HCT116 (cell line): ENCODE measurements at regions not wholly inside any gene's neighbourhood (a gene's known extent, or its start where the extent isn't known, plus 50 kb on each side); places are given as distances from the start of the nearest gene placed in this dataset.

Source experiments
- ATAC-seq: fragments of 200-7000 bp; cut with Tn5 transposase; 2 replicates; pipeline ENCODE4 v1.9.1; 2020; ENCODE audit warnings: mild to moderate bottlenecking, moderate library complexity
- BruUV-seq: library from RNA; stranded (reverse); fragments of 400-500 nt; replicated peaks from 2 replicates; lab custom pipeline; 2021; lab: Mats Ljungman, UMichigan
- CTCF ChIA-PET: fragments of 300-600 bp; sonication (Branson Sonifier 250); formaldehyde crosslinking; loops from one replicate; lab custom pipeline; 2021; ENCODE audit warnings: antibody characterized with exemption; lab: Charles Lee
- POLR2A ChIA-PET: fragments of 300-600, 350-600 bp; sonication (Branson Sonifier 250); formaldehyde crosslinking; loops from one replicate; lab custom pipeline; 2021; ENCODE audit warnings: antibody characterized with exemption; lab: Charles Lee
- RAD21 ChIA-PET, 2 experiments: fragments of 300-600 bp; sonication (Branson Sonifier 250); formaldehyde crosslinking; loops; one replicate each; lab custom pipeline; 2023; ENCODE audit warnings: low total read pairs in 2 of 2; ENCODE audit not compliant: uncharacterized antibody in 2 of 2, unreplicated experiment in 2 of 2, low non-redundant PET in 1 of 2; lab: Charles Lee
- DNase-seq: peaks from one replicate; pipeline ENCODE4 v3.0.0-alpha.2; 2010; ENCODE audit warnings: low read depth, low spot score
- H2AFZ ChIP-seq: fragments of 200-600 bp; shearing (Covaris generic), sonication (generic); 2 replicates; pipeline ENCODE4 v1.6.1; 2017; ENCODE audit warnings: low read depth, mixed run types, mixed read lengths, antibody characterized with exemption, low read length; ENCODE audit not compliant: poor library complexity, severe bottlenecking
- H3K27ac ChIP-seq: 2 replicates; pipeline ENCODE4 v1.5.1; 2012; ENCODE audit warnings: low read depth, low read length
- H3K27me3 ChIP-seq: fragments of 200-600 bp; sonication (generic); 2 replicates; pipeline ENCODE4 v1.6.1; 2016; ENCODE audit warnings: mixed run types, low read length, mixed read lengths; ENCODE audit not compliant: insufficient read depth
- H3K36me3 ChIP-seq, 2 experiments: fragments of 200-500 bp in 1 of 2; fragments of 200-600 bp in 1 of 2; sonication (Bioruptor generic) in 1 of 2; sonication (generic) in 1 of 2; 2 replicates each; pipeline versions ENCODE4 v1.5.1 to v1.6.1; 2014 to 2016; ENCODE audit warnings: low read length in 2 of 2, inconsistent platforms in 1 of 2, mixed read lengths in 1 of 2, mixed run types in 1 of 2; ENCODE audit not compliant: insufficient read depth in 2 of 2, control insufficient read depth in 1 of 2
- H3K4me1 ChIP-seq, 2 experiments: fragments of 200-600 bp in 1 of 2; sonication (generic) in 1 of 2; 2 replicates each; pipeline versions ENCODE4 v1.5.1 to v1.6.1; 2012 to 2017; ENCODE audit warnings: low read length in 2 of 2, inconsistent platforms in 1 of 2, mild to moderate bottlenecking in 1 of 2, mixed read lengths in 1 of 2, mixed run types in 1 of 2, moderate library complexity in 1 of 2; ENCODE audit not compliant: insufficient read depth in 2 of 2, control insufficient read depth in 1 of 2
- H3K4me2 ChIP-seq: fragments of 200-600 bp; sonication (generic); 2 replicates; pipeline ENCODE4 v1.6.1; 2017; ENCODE audit warnings: mixed run types, low read length, mixed read lengths
- H3K4me3 ChIP-seq, 2 experiments: fragments of 200-600 bp in 1 of 2; sonication (generic) in 1 of 2; replicated peaks in 1 of 2; 2 replicates each; pipeline ENCODE4 v1.5.1; 2011 to 2016; ENCODE audit warnings: low read length in 2 of 2, control low read depth in 1 of 2, low read depth in 1 of 2, mild to moderate bottlenecking in 1 of 2, mixed read lengths in 1 of 2, mixed run types in 1 of 2
- H3K79me2 ChIP-seq: fragments of 200-600 bp; sonication (generic); 2 replicates; pipeline ENCODE4 v1.6.1; 2017; ENCODE audit warnings: mild to moderate bottlenecking, mixed run types, low read length, moderate library complexity, mixed read lengths; ENCODE audit not compliant: insufficient read depth
- H3K9ac ChIP-seq: fragments of 200-600 bp; sonication (generic); 2 replicates; pipeline ENCODE4 v1.6.1; 2016; ENCODE audit warnings: low read length, mixed read lengths
- H3K9me2 ChIP-seq: fragments of 200-600 bp; sonication (generic), shearing (Covaris generic); 2 replicates; pipeline ENCODE4 v1.6.1; 2017; ENCODE audit warnings: mixed run types, mild to moderate bottlenecking, moderate library complexity; ENCODE audit not compliant: insufficient read depth
- H3K9me3 ChIP-seq, 2 experiments: fragments of 200-500 bp in 1 of 2; fragments of 200-600 bp in 1 of 2; sonication (Bioruptor generic) in 1 of 2; sonication (generic) in 1 of 2; 2 replicates each; pipeline ENCODE4 v1.6.1; 2014 to 2017; ENCODE audit warnings: low read length in 2 of 2, mixed read lengths in 2 of 2, inconsistent platforms in 1 of 2, low read depth in 1 of 2, mild to moderate bottlenecking in 1 of 2, mixed run types in 1 of 2, moderate library complexity in 1 of 2; ENCODE audit not compliant: control insufficient read depth in 1 of 2, insufficient read depth in 1 of 2
- H4K20me1 ChIP-seq: fragments of 200-600 bp; sonication (generic), shearing (Covaris generic); 2 replicates; pipeline ENCODE4 v1.6.1; 2017; ENCODE audit warnings: mixed run types, mild to moderate bottlenecking, moderate library complexity; ENCODE audit not compliant: insufficient read depth
- ATF3 ChIP-seq: IDR thresholded peaks from 2 replicates; pipeline ENCODE4 v1.6.1; 2012
- CBX3 ChIP-seq: IDR thresholded peaks from 2 replicates; pipeline ENCODE4 v1.6.1; 2012; ENCODE audit warnings: low read depth
- CEBPB ChIP-seq: IDR thresholded peaks from 2 replicates; pipeline ENCODE4 v1.6.1; 2012; ENCODE audit warnings: low read depth
- CTCF ChIP-seq, 3 experiments: fragments of 200-600 bp in 1 of 3; sonication (generic) in 1 of 3; IDR thresholded peaks in 2 of 3; conservative IDR thresholded peaks in 1 of 3; 2 replicates each; pipeline ENCODE4 v1.5.1; 2012 to 2017; ENCODE audit warnings: low read depth in 2 of 3, low read length in 2 of 3, antibody characterized with exemption in 1 of 3, borderline replicate concordance in 1 of 3, control low read depth in 1 of 3, mild to moderate bottlenecking in 1 of 3, mixed read lengths in 1 of 3, mixed run types in 1 of 3, moderate library complexity in 1 of 3; ENCODE audit not compliant: insufficient read depth in 1 of 3
- ELF1 ChIP-seq: IDR thresholded peaks from 2 replicates; pipeline ENCODE4 v1.6.1; 2012; ENCODE audit warnings: low read depth, borderline replicate concordance
- EZH2 ChIP-seq: fragments of 200-600 bp; sonication (generic); IDR thresholded peaks from 2 replicates; pipeline ENCODE4 v1.6.1; 2017; ENCODE audit warnings: antibody characterized with exemption, mixed run types
- EZH2phosphoT487 ChIP-seq: fragments of 200-600 bp; IDR thresholded peaks from 2 replicates; pipeline ENCODE4 v1.6.1; 2018; ENCODE audit warnings: antibody characterized with exemption, borderline replicate concordance
- MAX ChIP-seq: IDR thresholded peaks from 2 replicates; pipeline ENCODE4 v1.6.1; 2012
- POLR2A ChIP-seq: IDR thresholded peaks from 2 replicates; pipeline ENCODE4 v1.7.0; 2011; ENCODE audit warnings: borderline replicate concordance; ENCODE audit not compliant: insufficient read depth, insufficient read length; ENCODE audit errors: extremely low read depth
- POLR2AphosphoS5 ChIP-seq: IDR thresholded peaks from 2 replicates; pipeline ENCODE4 v1.6.1; 2011; ENCODE audit warnings: mild to moderate bottlenecking, low read depth, low read length, moderate library complexity
- REST ChIP-seq: IDR thresholded peaks from 2 replicates; pipeline ENCODE4 v1.6.1; 2012; ENCODE audit warnings: low read depth
- SIN3A ChIP-seq: IDR thresholded peaks from 2 replicates; pipeline ENCODE4 v1.6.1; 2012; ENCODE audit warnings: low read depth
- SP1 ChIP-seq: IDR thresholded peaks from 2 replicates; pipeline ENCODE4 v1.6.1; 2012; ENCODE audit warnings: low read depth
- ZFX ChIP-seq: fragments of 450-650 bp; IDR thresholded peaks from 2 replicates; pipeline ENCODE4 v1.6.1; 2017
- intact Hi-C: fragments of 100-400 bp; cut with micrococcal nuclease; formaldehyde crosslinking; loops from 2 replicates; pipeline ENCODE4 v1.10.0; 2022

- no peak overlapping the region for H3K9ac ChIP-seq
- TF ChIP-seq CTCF (IDR thresholded peaks at IDR 0.05 in 2 of 3, conservative IDR thresholded peaks at IDR 0.05 in 1 of 3; ENCODE audit: borderline replicate concordance in 1 of 3, insufficient read depth in 1 of 3, low read depth in 2 of 3, low read length in 2 of 3) (no peak), SIN3A (no peak), ZFX (no peak), EZH2phosphoT487 (no peak), CBX3 (no peak), SP1 (no peak), CEBPB (no peak), POLR2AphosphoS5 (no peak), ELF1 (no peak), EZH2 (no peak), ATF3 (no peak), POLR2A (no peak), REST (no peak), MAX (no peak)
- 0 out of 4 replicates have a peak, but pooled peaks cover 0 to 4% of the 10 kb centered on the region in 2 experiments for H3K9me3 ChIP-seq
- no TSS peak for BruUV-seq
- no peaks in the 10 kb centered on the region for H4K20me1 ChIP-seq
- RAD21 ChIA-PET, result no interaction called here
- intact Hi-C loops, result no loop called here
- H3K4me3 ChIP-seq, result no peak overlapping the region
- no peak overlapping the region for H3K27ac ChIP-seq
- H2AFZ ChIP-seq, result no peak overlapping the region
- CTCF ChIA-PET, result no interaction called here
- no peak overlapping the region for H3K4me2 ChIP-seq
- no peaks in the 10 kb centered on the region for H3K79me2 ChIP-seq
- H3K27me3 ChIP-seq, result no peaks in the 10 kb centered on the region
- H3K9me2 ChIP-seq, result no peaks in the 10 kb centered on the region
- no peaks in the 10 kb centered on the region for H3K4me1 ChIP-seq
- ATAC-seq, result no peak
- POLR2A ChIA-PET, result no interaction called here
- DNase-seq, result no peak
- H3K36me3 ChIP-seq, result no peaks in the 10 kb centered on the region
Observed at GRCh38 chr4:8730159-8730558, 137.6 kb downstream of the CPZ start.
